Left renal pelvis (tissue), 4 donors: ENCODE measurements at regions not wholly inside any gene's neighbourhood (a gene's known extent, or its start where the extent isn't known, plus 50 kb on each side); places are given as distances from the start of the nearest gene placed in this dataset.

ENCODE experiments used
- DNase-seq, 4 donors: peaks; one replicate each; pipeline ENCODE4 v3.0.0-alpha.2; 2013; ENCODE audit warnings: low read depth in 4 of 4, low spot score in 3 of 4

DNA sequence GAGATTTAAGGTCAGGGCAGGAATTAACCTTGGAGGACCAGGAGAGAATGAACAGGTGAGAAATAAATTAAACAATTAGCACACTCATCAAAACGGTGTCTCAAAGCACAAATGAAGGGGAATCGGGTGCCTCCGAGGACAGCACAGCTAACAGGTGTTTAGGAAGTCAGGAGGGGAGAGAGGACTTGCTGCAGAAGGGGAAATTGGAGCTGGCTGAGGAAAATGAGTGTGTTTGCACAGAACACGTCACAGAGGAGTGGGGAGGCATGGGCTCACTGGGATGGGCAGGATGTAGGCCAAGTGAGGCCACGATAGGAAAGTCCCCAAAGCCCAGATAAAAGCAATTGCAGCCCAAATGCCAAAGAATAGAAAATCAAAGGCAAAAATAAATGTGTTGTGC is 121.7 kb downstream of the ZNF664 start:
- DNase-seq = no peak

DNA sequence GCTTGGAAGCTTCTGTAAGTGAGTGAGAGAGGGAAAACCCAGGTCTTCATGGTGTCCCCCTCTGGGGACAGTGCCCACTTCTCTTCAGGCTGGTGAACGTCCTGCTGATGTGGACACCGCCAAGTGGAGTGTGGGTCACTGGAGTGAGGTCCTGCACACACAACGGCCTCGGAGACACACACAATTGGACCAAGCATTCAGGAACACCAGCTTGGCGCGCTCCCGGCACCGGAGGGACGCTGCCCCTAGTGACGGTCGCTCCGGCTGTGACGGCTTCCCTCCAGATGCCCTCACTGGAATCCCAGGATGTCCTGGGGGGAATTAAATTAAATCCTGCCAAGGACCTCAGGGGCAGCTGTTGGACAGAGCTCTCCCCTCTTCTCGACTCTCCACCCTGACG is 123.1 kb downstream of the ZNF664 start:
- no peak for DNase-seq

DNA sequence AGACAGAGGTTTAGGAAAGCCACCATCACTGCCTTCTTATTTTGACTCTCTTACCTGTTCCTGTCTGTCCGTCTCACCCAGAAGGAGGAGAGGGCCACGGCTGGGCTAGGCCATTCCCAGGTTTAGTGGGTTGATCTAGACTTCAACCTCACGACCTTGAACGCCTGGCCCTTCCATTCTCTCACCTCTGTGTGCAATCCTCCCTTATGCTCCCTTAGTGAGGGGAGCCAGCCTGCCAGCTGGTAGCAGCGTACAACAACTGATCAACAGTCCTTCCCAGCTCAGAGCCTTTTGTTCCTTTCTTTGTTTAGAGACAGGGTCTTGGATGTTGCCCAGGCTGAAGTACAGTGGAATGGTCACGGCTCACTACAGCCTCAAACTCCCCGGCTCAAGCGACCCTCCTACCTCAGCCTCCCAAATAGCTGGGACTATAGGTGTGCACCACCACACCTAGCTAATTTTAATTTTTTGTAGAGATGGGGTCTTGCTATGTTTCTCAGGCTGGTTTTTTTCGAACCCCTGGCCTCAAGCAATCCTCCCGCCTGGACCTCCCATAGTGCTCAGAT is 123.9 kb downstream of the ZNF664 start:
- DNase-seq = no peak

DNA sequence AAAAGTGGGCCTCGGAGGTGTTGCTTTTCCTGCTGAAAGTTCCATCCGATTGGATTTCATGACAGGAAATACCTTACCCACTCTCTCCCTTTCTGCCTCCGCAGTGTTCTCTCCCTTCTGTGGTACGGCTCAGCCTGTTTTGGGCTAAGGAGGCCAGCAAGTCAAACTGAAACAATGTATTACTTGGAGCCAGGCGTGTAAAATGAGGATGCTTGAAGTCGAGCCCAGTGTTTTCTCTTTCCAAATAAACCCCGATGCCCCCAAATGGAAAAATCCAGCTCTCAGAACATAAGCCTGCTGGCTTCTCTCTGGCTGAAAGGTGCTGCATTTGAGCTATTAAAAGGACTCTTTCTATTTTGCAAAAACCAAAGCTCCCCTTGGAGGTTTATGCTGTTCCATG is 124.7 kb downstream of the ZNF664 start:
- DNase-seq = no peak

DNA sequence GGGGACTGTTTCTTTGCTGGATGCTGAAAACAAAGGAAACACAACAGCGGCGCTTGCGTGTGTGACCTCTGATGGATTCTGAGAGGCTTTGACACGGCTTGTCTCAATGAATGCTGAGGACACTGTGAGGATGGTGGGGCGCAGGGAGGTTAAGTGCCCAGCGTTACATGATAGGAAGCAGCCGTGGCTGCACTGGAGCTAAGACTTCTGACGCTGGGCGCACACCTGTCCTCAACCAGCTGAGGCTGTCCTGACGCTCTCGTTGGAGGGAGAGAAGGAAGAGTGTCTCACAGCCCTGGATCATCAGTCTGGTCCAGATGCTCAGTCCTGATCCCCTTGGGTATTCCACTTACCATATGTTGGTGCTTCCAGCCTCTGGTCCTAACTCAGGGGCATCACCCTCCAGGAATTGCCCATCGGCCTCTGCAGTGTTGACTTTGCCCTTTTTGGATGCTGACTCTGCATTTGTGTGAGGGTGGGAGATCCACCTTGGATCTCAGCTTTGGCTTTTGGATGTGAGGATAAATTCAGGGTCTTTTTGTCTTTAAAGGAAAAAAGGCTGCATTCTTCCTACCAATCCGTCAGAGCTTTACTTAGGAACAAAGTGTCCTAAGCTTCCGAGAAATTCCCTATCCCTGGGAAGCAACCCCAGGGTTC is 125.2 kb downstream of the ZNF664 start:
- no peak for DNase-seq

DNA sequence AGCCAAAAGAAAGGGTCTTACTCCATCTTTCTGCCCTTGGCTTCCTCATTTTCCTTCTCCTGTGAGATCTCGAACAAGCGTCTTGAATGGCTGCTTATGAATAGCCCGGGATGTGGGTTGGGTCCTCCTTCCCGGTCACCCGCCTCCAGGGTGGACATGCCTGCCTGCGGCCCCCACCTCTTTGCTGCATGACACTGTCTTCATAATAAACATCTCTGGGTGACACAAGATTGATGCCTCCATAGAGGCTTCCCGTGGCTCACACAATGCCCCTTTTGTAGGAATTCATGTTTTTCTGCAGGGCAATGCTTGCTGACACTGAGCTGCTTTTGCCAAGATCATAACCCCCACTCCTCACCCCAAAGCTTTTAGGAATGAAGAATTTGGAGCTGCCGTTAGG is 125.9 kb downstream of the ZNF664 start:
- no peak for DNase-seq

DNA sequence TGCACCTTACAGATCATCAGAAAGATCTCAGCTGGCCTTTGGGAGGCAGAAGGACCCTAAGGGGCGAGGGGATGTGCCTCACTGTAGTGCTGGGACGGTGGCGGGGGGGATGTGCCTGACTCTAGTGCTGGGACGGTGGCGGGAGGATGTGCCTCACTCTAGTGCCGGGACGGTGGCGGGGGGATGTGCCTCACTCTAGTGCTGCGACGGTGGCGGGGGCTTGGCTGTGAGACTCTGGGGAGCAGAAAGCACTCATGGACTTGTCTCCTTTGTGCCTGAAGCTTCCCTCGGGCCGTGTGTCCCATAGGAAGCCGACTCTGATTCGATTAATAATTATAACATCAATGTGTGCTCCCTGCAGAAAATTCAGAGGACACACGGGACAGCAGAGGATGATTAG is 126.6 kb downstream of the ZNF664 start:
- no peak for DNase-seq

DNA sequence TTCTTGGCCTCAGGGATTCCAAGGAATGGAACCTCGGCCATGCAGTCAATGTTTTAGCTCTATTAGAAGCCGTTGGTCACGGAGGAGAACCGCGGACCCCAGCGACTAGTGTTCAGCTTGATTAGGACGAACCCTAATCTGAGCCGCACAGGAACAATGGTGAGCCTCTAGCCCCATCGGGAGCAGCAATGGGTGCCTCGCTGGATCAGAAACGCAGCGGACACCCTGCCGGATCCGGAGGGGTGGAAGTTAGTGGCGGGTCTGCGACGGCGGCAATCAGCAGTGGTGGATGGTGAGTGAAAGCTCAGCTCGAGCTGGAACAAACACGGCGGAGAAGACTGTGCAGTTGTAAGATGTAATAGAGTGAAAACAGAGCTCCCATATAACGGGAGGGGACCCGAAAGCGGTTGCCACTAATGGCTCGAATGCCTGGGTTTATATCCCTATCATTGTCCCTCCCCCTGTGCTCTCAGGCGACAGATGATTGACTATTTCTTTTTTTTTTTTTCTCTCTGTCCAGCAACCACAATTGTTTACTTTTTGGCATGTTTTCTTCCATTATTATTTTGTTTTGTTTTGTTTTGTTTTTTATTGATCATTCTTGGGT is 127.7 kb downstream of the ZNF664 start:
- no peak for DNase-seq

DNA sequence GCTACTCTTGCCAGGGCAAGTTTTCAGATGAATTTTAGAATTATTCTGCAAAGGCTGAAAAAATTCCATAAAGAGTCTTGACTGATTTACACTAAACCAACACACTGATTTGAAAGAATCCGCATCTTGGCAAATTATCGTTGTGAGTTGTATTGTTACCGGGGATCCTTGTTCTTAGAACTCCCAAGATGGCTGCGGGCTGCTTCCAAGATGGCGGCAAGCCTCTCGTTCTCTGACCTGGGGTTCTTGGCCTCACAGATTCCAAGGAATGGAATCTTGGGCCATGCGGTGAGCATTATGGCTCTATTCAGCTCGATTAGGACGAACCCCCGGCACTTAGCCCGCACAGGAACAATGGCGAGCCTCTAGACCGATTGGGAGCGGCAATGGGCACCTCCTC is 132.5 kb downstream of the ZNF664 start:
- DNase-seq = no peak

DNA sequence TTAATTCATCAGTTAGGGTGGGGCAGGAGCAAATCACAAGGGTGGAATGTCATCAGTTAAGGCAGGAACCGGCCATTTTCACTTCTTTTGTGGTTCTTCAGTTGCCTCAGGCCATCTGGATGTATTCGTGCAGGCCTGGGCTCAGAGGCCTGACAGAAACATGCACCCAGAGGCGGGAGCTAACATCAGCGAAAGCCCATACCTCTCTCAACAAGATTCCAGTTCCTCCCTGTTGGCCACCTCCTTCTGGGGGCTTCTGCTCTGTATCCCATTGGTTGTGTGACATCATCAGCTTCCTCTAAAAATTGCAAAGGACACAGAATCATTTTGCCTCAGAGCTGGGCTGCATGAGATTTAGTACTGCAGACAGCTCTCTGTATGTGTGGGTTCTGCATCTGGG is 134.3 kb downstream of the ZNF664 start:
- no peak for DNase-seq

DNA sequence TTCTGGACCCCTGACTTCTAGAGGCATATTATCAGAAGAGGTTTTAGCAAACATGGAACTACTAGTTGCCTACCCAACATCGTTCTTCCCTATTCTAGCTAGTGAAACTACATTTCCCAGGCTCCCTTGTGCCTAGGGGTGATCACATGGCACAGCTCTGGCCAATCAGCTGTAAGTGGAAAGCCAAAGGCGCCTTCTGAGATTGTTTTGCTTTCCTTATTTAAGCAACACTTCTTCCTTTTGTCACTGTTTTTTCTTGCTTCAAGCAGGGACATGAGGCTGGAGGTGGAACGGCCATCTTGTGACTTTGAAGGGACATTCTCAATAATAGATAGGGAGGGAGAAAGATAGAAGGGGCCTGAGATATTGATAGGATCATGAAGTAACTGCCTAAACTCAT is 136.7 kb downstream of the ZNF664 start:
- no peak for DNase-seq

DNA sequence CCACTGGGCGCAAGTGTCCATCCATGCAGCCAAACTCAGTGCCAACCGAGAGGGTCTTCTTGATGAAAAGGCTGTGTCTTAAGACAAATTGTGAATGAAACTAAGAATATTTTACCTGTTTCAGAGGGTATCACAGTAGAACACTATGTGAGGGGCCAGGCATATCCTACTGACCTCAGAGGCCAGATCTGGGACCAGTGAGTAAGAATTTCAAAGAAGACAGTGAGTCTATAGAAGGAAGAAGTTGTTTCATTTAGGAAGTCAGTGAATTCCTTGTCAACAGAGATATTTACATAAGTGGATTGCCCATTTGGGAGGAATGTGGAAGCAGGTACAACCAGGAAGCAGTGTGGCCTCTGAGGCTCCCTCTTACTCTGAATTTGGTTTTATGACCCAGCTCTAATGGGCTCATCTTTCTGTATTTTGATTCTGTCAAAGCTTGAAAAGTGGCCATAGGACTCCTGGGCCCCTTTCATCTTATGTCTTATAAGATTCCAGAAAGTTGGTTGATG is 137.4 kb downstream of the ZNF664 start:
- DNase-seq = no peak

DNA sequence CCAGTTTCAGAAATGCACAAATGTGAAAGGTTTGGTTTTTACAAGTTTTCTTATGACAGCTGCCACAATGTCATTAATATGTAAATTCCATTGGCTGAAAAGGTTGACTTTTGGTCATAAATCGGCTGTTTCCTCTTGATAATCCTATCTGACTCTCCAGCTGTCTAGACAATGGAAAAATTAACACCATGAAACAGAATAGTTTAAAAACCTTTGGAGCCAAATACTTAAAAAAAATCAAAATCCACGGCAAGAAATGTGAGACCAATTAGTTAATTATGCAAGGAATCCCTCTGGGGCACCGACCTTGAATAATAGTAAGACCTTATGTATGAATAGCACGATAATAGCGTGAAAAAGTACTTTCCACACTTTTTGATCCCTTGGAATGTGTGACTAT is 138.0 kb downstream of the ZNF664 start:
- DNase-seq = no peak

DNA sequence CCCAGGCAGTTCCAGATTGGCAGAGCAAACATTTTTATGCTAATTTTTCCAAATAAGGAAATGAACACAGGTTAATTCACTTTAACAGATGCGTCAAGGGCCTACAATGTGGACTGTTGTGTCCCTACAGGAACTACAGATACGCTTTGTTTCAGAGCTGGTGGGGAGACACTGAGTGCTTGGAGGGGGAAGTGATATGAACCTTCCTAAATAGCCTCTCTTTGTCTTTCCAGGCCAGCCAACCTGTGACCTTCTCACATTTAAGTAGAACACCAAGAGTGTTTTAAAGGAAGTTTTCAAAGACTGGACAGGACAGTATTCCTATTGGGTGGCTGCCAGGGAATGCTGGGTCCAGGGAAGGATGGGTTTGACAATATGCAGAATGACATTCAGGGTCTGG is 141.3 kb downstream of the ZNF664 start:
- DNase-seq = no peak

DNA sequence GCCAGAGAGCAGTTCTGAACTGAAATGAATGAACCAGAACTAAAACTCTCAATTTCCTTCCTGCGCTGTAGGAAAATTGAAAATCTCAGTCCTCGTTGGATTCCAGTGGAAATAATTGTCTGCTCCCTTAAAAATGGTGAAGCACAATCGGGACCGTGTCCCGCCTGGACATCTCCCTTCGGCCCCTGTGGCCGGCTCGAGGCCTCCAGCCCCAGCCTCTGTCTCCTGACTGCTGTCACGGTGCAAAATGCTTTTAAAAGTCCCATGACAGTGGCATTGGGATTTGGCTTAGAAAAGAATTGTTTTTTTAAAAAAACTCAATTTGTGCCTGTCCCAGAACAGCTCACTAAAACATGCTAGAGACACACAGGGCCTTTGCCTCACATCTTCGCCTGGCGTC is 142.5 kb downstream of the ZNF664 start:
- no peak for DNase-seq

DNA sequence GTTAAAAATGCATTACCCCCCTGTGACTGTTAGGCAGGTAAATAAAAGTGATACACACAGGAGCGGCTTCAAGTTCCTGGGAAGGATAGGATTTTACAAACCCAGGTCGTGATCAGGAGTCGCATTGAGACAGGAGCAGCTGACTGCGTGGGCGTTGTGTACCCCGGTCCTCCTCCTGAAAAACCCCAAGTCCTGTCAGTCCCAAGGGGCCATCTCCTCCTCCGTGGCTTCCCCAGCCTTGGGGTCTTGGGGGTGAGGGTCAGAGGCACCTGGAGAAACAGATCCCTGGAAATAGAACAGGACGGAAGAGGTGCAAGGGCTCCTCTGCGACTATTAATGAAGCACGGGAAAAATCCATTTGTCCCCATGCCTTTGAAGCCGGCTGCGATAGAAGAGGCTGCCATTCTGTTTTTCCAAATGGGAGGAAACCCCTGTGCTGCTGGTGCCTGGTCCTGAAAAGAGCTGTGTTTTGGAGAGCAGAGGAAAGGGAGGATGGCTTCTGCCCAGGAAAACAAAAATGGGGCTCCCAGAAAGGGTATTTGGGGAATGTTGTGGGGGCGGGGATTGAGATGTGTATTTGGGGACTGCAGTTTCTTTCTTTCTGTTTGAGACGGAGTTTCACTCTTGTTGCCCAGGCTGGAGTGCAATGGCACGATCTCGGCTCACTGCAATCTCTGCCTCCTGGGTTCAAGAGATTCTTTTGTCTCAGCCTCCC is 143.1 kb downstream of the ZNF664 start:
- DNase-seq = no peak

DNA sequence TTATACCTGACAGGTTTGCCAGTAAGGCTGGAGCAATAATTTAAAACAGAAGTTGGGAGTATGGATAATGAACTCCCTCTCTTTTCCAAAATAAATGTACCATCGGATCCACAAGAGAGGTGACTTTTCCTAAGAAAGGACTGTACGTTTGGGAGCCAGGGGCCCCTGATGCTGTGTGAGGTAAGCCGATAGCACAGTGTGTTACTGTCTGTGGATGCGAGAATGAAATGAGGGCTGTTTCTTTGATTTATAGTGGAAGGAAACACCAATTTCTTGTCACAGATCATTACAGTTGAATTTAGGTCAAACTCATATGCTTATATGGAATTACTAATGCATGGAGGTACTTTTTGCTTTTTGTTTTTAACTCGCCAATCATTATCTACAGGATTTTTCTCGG is 147.7 kb downstream of the ZNF664 start:
- no peak for DNase-seq

DNA sequence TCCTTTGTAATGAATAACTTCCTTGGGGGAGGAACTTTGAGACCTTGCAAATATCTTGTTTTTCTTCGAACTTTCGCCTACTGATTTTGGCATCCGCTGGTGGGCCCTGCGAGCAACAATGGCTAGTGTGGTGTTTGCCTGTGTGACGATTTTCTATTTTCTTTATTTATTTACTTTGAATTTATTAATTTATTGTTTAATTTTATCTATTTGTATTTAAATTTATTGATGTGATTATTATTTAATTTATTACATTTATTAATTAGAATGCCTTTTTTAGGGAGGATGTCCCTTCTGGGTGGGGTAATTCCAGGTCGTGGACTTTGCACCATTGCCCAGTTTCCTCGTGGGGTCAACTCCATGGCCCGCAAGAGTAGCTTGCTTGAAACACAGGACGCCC is 149.7 kb downstream of the ZNF664 start:
- DNase-seq = no peak

DNA sequence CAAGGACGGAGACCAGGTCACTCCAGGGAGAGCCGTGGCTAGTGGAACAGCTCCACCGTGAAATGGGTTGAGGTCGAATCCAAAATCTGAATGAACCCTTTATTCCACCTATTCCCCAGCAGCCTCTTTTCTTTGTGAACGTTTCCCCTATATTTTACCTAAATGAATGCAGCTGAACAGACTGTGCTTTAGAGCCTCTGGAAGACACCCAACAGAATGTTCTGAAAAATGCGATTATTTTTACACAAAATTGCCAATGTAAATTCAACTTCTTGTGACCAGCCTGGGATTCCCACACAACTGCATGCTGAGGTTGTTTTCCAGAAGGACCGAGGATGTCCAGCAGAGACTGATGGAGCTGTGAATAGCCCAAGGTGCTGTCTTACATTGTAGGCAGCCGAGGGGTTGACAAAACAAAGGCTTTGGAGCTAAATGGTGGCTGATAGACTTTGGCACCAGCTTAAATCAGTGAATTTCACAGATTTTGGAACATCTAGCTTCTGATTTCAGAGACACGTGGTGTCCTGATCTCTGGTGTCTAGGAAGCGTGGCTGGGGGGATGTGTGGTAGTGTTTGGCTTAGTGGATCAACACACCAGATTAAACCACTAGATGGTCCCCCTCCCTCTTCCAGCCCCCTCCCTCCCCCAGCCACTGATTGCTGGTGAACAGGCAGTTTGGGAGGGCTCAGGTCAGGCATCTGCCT is 150.4 kb downstream of the ZNF664 start:
- no peak for DNase-seq

DNA sequence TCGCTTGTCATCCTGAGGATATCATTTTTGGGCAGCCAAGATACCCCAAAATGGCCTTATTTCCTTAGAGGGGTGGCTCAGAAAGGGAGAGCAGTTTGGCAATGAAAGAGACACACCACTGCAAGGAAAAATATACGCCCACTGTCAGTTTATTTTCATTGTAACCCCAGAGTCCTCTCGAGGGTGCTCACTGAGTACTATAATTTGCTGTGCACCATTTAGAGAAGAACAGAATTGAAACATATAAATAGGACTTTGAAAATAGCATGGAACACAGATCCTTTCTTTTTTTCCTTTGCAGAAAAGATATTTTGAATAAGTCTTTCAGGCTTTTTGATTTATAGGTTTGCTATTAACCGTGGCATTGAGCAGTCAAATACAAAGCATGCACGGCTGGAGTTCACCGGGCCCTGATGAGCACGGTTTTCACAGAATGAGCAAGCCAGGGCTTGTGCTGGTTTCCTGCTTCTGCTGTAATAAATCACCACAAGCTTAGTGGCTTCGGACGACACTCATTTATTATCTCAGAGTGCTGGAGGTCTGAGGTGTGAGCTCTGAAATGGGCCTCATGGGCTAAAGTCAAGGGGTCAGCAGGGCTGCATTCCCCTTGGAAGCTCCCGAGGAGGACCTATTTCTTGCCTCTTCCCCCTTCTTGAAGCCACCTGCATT is 152.3 kb downstream of the ZNF664 start:
- no peak for DNase-seq
